Activated CD4-positive, alpha-beta memory T cell treated with anti-CD3 and anti-CD28 coated beads for 36 hours (primary cell): ENCODE measurements at regions not wholly inside any gene's neighbourhood (a gene's known extent, or its start where the extent isn't known, plus 50 kb on each side); places are given as distances from the start of the nearest gene placed in this dataset.

Experiments used
- CTCF ChIA-PET: fragments of 350-600 bp; sonication (Branson Sonifier 250); formaldehyde crosslinking; loops from one replicate; lab custom pipeline; 2021; ENCODE audit warnings: antibody characterized with exemption, inconsistent platforms; lab: Charles Lee
- POLR2A ChIA-PET: fragments of 350-600 bp; sonication (Branson Sonifier 250); formaldehyde crosslinking; loops from one replicate; lab custom pipeline; 2021; ENCODE audit warnings: antibody characterized with exemption; lab: Charles Lee
- DNase-seq: peaks from one replicate; pipeline ENCODE4 v3.0.0-alpha.2; 2020
- H3K27ac Mint-ChIP-seq: one replicate; pipeline ENCODE4 v1.8.0; 2021; ENCODE audit warnings: mixed read lengths
- H3K27me3 Mint-ChIP-seq: one replicate; pipeline ENCODE4 v1.8.0; 2021; ENCODE audit warnings: mixed read lengths
- H3K36me3 Mint-ChIP-seq: one replicate; pipeline ENCODE4 v1.8.0; 2021; ENCODE audit warnings: mixed read lengths
- H3K4me1 Mint-ChIP-seq: one replicate; pipeline ENCODE4 v1.8.0; 2021; ENCODE audit warnings: low read depth, mixed read lengths
- H3K4me3 Mint-ChIP-seq: one replicate; pipeline ENCODE4 v1.8.0; 2021; ENCODE audit warnings: mild to moderate bottlenecking, mixed read lengths
- H3K9me3 Mint-ChIP-seq: one replicate; pipeline ENCODE4 v1.8.0; 2021; ENCODE audit warnings: mixed read lengths
- intact Hi-C: fragments of 100-400 bp; cut with micrococcal nuclease; formaldehyde crosslinking; loops from one replicate; pipeline ENCODE4 v1.15.1; 2023

GRCh38 chr1:199265319-199265718 lies 626.5 kb downstream of the PTPRC start:
- no peaks in the 10 kb centered on the region for H3K27me3 Mint-ChIP-seq
- H3K4me3 Mint-ChIP-seq = no peak overlapping the region
- no peaks in the 10 kb centered on the region for H3K36me3 Mint-ChIP-seq
- intact Hi-C loops = no loop called here
- ChIA-PET POLR2A (no interaction called here), CTCF (no interaction called here)
- H3K27ac Mint-ChIP-seq = no peak overlapping the region
- DNase-seq = no peak
- no peaks in the 10 kb centered on the region for H3K4me1 Mint-ChIP-seq
- no peaks in the 10 kb centered on the region for H3K9me3 Mint-ChIP-seq

- H3K9me3 Mint-ChIP-seq = no peaks in the 10 kb centered on the region
- ChIA-PET POLR2A (no interaction called here), CTCF (no interaction called here)
- DNase-seq = no peak
- intact Hi-C loops = no loop called here
- no peak overlapping the region for H3K4me3 Mint-ChIP-seq
- no peak overlapping the region for H3K27ac Mint-ChIP-seq
- peaks cover 5% of the 10 kb centered on the region for H3K4me1 Mint-ChIP-seq
- H3K36me3 Mint-ChIP-seq = no peaks in the 10 kb centered on the region
- H3K27me3 Mint-ChIP-seq = no peaks in the 10 kb centered on the region
Measured at GRCh38 chr1:199269241-199269640, 630.4 kb downstream of the PTPRC start.

- Mint-ChIP-seq H3K4me3 (no peak overlapping the region), H3K27ac (no peak overlapping the region), H3K27me3 (no peaks in the 10 kb centered on the region), H3K4me1 (peaks cover 5% of the 10 kb centered on the region), H3K9me3 (no peaks in the 10 kb centered on the region), H3K36me3 (no peaks in the 10 kb centered on the region)
- ChIA-PET CTCF (no interaction called here), POLR2A (no interaction called here)
- no peak for DNase-seq
- intact Hi-C loops = no loop called here
Measured at GRCh38 chr1:199272139-199272544, 633.3 kb downstream of the PTPRC start.

- POLR2A ChIA-PET = no interaction called here
- H3K4me3 Mint-ChIP-seq = no peak overlapping the region
- H3K9me3 Mint-ChIP-seq = no peaks in the 10 kb centered on the region
- no peak for DNase-seq
- H3K27ac Mint-ChIP-seq = no peak overlapping the region
- CTCF ChIA-PET = no interaction called here
- H3K36me3 Mint-ChIP-seq = no peaks in the 10 kb centered on the region
- intact Hi-C loops = no loop called here
- H3K4me1 Mint-ChIP-seq = peaks cover 5% of the 10 kb centered on the region
- no peaks in the 10 kb centered on the region for H3K27me3 Mint-ChIP-seq
Measured at GRCh38 chr1:199272628-199273086, 633.8 kb downstream of the PTPRC start.

GRCh38 chr1:199273837-199274379 lies 635.1 kb downstream of the PTPRC start:
- Mint-ChIP-seq H3K9me3 (no peaks in the 10 kb centered on the region), H3K36me3 (no peaks in the 10 kb centered on the region), H3K27ac (no peak overlapping the region), H3K27me3 (no peaks in the 10 kb centered on the region), H3K4me1 (peaks cover 5% of the 10 kb centered on the region), H3K4me3 (no peak overlapping the region)
- no peak for DNase-seq
- POLR2A ChIA-PET = no interaction called here
- CTCF ChIA-PET = no interaction called here
- intact Hi-C loops = no loop called here

- DNase-seq = no peak
- POLR2A ChIA-PET = no interaction called here
Measured at GRCh38 chr1:199279067-199279466, 640.2 kb downstream of the PTPRC start.

GRCh38 chr1:199279872-199280645 lies 641.2 kb downstream of the PTPRC start:
- H3K27ac Mint-ChIP-seq = no peak overlapping the region
- intact Hi-C loops = no loop called here
- peaks cover 4% of the 10 kb centered on the region for H3K4me1 Mint-ChIP-seq
- no peak overlapping the region for H3K4me3 Mint-ChIP-seq
- no peaks in the 10 kb centered on the region for H3K9me3 Mint-ChIP-seq
- DNase-seq = peak; percentile 29
- ChIA-PET CTCF (no interaction called here), POLR2A (no interaction called here)
- H3K27me3 Mint-ChIP-seq = peaks cover under 1% of the 10 kb centered on the region
- no peaks in the 10 kb centered on the region for H3K36me3 Mint-ChIP-seq

More at GRCh38 chr1:199279067-199279466, 640.2 kb downstream of the PTPRC start:
- Mint-ChIP-seq H3K4me3 (no peak overlapping the region), H3K9me3 (no peaks in the 10 kb centered on the region), H3K27ac (no peak overlapping the region), H3K4me1 (peaks cover 4% of the 10 kb centered on the region), H3K36me3 (no peaks in the 10 kb centered on the region), H3K27me3 (no peaks in the 10 kb centered on the region)
- intact Hi-C loops = no loop called here
- CTCF ChIA-PET = no interaction called here

GRCh38 chr1:199282751-199283305 lies 644.0 kb downstream of the PTPRC start:
- intact Hi-C loops = no loop called here
- Mint-ChIP-seq H3K4me3 (no peak overlapping the region), H3K27ac (no peak overlapping the region), H3K36me3 (no peaks in the 10 kb centered on the region), H3K9me3 (no peaks in the 10 kb centered on the region), H3K27me3 (peaks cover 9% of the 10 kb centered on the region), H3K4me1 (peaks cover 4% of the 10 kb centered on the region)
- ChIA-PET CTCF (interaction anchor here (0.6 kb wide), 1 partner anchor 59 kb away, joined by 3 read pairs; no protein-coding TSS in a partner anchor), POLR2A (no interaction called here)
- DNase-seq = no peak

- no peak overlapping the region for H3K4me3 Mint-ChIP-seq
- intact Hi-C loops = no loop called here
- no peaks in the 10 kb centered on the region for H3K9me3 Mint-ChIP-seq
- ChIA-PET CTCF (no interaction called here), POLR2A (no interaction called here)
- no peaks in the 10 kb centered on the region for H3K36me3 Mint-ChIP-seq
- no peak overlapping the region for H3K27ac Mint-ChIP-seq
- no peak for DNase-seq
- peaks cover 4% of the 10 kb centered on the region for H3K4me1 Mint-ChIP-seq
- peaks cover 9% of the 10 kb centered on the region for H3K27me3 Mint-ChIP-seq
Measured at GRCh38 chr1:199283794-199284193, 645.0 kb downstream of the PTPRC start.

- intact Hi-C loops = no loop called here
- H3K27me3 Mint-ChIP-seq = peaks cover 9% of the 10 kb centered on the region
- CTCF ChIA-PET = interaction anchor here (1.5 kb wide), 1 partner anchor 174 kb away, joined by 3 read pairs; no protein-coding TSS in a partner anchor
- H3K4me3 Mint-ChIP-seq = no peak overlapping the region
- POLR2A ChIA-PET = no interaction called here
- H3K9me3 Mint-ChIP-seq = no peaks in the 10 kb centered on the region
- no peak for DNase-seq
- H3K27ac Mint-ChIP-seq = no peak overlapping the region
- H3K36me3 Mint-ChIP-seq = no peaks in the 10 kb centered on the region
- H3K4me1 Mint-ChIP-seq = no peaks in the 10 kb centered on the region
Measured at GRCh38 chr1:199287206-199287605, 648.4 kb downstream of the PTPRC start.

- Mint-ChIP-seq H3K27me3 (peaks cover 9% of the 10 kb centered on the region), H3K4me1 (no peaks in the 10 kb centered on the region), H3K9me3 (no peaks in the 10 kb centered on the region), H3K36me3 (no peaks in the 10 kb centered on the region), H3K27ac (no peak overlapping the region), H3K4me3 (no peak overlapping the region)
- ChIA-PET CTCF (no interaction called here), POLR2A (no interaction called here)
- intact Hi-C loops = no loop called here
- no peak for DNase-seq
Measured at GRCh38 chr1:199287647-199288046, 648.8 kb downstream of the PTPRC start.

- intact Hi-C loops = no loop called here
- DNase-seq = no peak
- H3K27ac Mint-ChIP-seq = no peak overlapping the region
- no peak overlapping the region for H3K4me3 Mint-ChIP-seq
- H3K27me3 Mint-ChIP-seq = peaks cover 8% of the 10 kb centered on the region
- POLR2A ChIA-PET = no interaction called here
- CTCF ChIA-PET = no interaction called here
- no peaks in the 10 kb centered on the region for H3K4me1 Mint-ChIP-seq
- no peaks in the 10 kb centered on the region for H3K9me3 Mint-ChIP-seq
- no peaks in the 10 kb centered on the region for H3K36me3 Mint-ChIP-seq
Measured at GRCh38 chr1:199290186-199290585, 651.3 kb downstream of the PTPRC start.
